GM12874 (cell line): ENCODE measurements at regions not wholly inside any gene's neighbourhood (a gene's known extent, or its start where the extent isn't known, plus 50 kb on each side); places are given as distances from the start of the nearest gene placed in this dataset.

Experiments
- TF ChIP-seq, protein P1 (sequence below): IDR thresholded peaks from 2 replicates; pipeline ENCODE4 v1.5.1; 2011; ENCODE audit warnings: low read depth, mild to moderate bottlenecking, control low read depth, low read length, moderate library complexity; ENCODE audit not compliant: insufficient read depth

DNA sequence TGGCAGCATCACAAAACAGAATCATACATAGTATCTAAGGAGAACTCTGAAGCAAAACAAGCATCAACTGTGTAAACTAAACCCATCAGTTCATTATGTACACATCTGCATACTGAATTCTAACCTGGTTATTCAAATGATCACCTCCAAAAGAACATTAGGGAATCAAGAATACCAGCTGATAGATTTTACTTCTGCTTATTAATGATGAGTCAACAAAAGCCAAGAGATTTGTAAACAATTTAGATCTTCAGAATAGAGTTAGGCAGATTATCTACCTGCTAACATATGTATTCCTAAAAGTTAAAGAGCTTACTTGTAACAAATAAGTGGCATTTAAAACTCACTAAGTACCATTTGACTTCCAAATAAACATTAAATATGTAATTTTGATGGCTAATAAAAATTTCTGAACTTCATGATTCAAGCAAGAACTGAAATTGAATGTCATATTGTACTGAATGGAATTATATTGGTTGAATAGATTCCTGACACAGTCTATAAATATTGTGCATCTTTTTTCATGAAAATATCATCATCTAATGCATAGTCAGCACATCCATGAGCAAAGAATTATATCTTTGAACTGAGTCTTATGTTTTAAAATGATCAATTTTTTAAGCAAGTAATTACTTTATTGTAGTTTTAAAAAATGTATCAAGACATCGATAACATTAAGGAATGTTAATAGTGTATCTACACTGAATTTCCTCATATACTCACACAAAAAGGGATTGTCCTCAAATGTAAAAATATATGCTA is 470.5 kb downstream of the GRXCR1 start:
- TF ChIP-seq, protein P1, sequence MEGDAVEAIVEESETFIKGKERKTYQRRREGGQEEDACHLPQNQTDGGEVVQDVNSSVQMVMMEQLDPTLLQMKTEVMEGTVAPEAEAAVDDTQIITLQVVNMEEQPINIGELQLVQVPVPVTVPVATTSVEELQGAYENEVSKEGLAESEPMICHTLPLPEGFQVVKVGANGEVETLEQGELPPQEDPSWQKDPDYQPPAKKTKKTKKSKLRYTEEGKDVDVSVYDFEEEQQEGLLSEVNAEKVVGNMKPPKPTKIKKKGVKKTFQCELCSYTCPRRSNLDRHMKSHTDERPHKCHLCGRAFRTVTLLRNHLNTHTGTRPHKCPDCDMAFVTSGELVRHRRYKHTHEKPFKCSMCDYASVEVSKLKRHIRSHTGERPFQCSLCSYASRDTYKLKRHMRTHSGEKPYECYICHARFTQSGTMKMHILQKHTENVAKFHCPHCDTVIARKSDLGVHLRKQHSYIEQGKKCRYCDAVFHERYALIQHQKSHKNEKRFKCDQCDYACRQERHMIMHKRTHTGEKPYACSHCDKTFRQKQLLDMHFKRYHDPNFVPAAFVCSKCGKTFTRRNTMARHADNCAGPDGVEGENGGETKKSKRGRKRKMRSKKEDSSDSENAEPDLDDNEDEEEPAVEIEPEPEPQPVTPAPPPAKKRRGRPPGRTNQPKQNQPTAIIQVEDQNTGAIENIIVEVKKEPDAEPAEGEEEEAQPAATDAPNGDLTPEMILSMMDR: no peak

DNA sequence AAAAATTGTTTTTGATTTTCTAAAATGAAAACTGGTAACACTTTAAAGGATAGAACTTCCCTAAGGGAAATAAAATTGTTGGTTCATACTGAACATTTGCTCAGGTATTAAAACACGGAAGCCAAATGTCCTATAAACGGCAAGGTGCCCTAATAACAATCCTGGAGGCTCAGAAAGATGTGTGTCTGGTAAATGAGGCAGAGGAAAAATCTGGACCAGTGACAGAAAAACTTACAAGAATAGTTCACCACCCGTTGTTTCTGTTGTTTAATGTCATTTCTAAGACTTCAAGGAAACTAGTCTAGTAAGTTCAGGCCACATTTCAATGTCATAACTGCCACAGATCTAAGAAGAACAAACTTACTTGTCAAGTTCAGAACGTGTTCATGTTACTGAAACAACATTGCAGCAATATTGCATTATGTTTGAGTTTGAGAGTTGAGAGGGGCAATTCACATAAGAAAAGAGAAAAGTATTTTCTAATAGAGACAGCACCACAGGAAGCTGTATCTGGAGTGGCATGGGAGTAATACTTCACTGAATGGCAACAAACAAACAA is 476.6 kb downstream of the GRXCR1 start:
- TF ChIP-seq, protein P1: no peak

DNA sequence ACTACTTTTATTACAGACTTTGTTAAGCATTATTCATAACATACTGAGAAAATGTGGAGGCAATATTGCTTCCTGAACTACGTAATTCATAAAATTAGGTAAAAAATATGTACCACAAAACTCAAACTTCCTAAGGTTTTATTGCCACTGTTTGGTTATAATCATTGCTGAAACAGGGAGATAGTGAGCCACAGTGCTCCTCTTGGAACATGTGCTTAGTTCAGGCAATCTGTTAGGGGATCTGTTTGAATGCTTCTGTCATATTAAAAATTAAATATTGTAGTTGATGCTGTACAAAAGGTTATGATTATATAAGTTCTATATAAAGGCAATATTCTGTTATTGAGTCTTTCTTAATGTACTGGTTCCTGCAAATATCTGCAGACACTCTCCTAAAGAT is 480.7 kb downstream of the GRXCR1 start:
- TF ChIP-seq, protein P1: no peak

DNA sequence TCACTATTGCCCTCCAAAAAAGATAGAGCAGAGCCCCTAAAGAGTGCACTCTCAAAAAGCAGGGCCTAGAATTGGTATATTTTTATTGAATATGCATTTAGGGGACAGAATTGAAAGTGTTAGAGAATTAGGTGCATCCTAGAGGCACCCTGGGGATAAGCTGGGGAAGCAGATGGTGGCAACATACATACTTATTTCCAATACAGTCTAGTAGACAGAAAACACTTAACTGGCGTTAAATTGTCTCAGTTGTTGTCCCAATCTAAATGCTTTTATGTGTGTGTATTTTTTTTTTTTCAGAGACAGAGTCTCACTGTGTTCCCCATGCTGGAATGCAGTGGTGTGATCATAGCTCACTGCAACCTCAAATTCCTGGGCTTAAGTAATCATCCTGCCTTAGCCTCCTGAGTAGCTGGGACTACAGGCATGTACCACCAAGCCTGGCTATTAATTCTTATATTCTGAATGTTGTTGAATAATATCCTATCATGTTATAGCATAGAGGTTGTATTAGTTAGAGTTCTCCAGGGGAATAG is 481.8 kb downstream of the GRXCR1 start:
- TF ChIP-seq, protein P1: no peak

DNA sequence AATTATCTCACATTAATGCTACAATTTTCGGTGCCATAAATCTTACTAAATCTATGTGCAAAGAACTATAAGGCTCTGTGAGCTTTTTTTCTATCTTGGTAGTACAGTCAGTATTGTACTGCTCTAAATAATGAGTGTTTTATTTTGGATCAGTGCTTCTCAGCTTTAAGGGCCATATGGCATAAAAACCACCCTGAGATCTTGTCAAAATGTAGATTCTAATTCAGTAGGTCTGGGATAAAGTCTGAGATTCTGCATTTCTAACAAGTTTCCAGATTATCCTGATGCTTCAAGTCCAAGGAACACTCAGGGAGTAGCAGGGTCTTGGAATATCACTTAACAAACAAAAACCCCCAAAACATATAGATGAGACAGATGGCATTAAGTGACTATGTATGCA is 486.5 kb downstream of the GRXCR1 start:
- TF ChIP-seq, protein P1: no peak

DNA sequence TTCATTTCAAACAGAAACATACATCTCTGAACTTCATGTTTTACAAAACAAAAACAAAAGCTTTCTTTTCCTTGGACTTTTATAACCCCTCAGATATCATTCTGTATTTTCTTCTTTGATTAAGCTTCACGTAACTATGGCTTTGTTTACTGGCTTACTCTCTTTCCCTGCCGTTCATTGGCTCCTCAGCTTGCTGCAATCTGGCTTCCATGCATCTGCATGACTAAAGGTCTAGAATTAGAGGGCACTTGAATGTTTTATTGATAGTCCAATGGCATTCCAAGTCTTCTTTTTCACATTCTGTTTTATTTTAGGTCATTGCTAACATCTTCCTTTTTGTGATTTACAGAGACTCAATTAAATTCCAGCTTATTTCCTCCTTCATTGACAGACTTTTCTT is 487.6 kb downstream of the GRXCR1 start:
- TF ChIP-seq, protein P1: no peak

DNA sequence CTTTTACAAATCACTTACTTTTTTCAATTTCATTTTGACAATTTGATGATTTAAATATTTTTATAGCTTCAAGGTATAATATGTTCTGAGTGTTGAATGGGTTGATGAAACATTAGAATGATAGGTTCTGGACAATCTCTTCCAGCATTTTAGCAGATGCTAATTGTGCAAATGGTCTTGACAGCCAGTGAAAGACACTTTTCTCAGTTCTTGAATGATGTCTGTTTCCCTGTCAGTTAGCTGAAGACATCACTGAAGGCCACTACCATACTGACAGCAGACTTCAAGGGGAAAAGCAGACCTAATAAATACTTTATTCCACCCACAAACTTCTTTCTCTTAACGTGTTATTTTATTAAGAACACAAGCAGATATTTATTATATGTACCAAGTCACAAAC is 498.6 kb downstream of the GRXCR1 start:
- TF ChIP-seq, protein P1: no peak
